ES-I3 (cell line): ENCODE measurements at regions not wholly inside any gene's neighbourhood (a gene's known extent, or its start where the extent isn't known, plus 50 kb on each side); places are given as distances from the start of the nearest gene placed in this dataset.
"Not testable (repeated sequence)": the region's sequence is repeated elsewhere in the genome, so short reads cannot be mapped to it uniquely, and the experiment has no call there.

Source experiments
- H3K36me3 ChIP-seq: 2 replicates; pipeline ENCODE4 v1.6.1; 2013; ENCODE audit warnings: mild to moderate bottlenecking, low read length, control low read depth, moderate library complexity; ENCODE audit not compliant: insufficient read depth
- H3K4me1 ChIP-seq: 2 replicates; pipeline ENCODE4 v1.6.1; 2013; ENCODE audit warnings: mild to moderate bottlenecking, control low read depth, low read length; ENCODE audit not compliant: insufficient read depth
- H3K9ac ChIP-seq: 2 replicates; pipeline ENCODE4 v1.6.1; 2013; ENCODE audit warnings: low read depth, mild to moderate bottlenecking, low read length, moderate library complexity
- H3K9me3 ChIP-seq: 2 replicates; pipeline ENCODE4 v1.6.1; 2013; ENCODE audit warnings: mild to moderate bottlenecking, low read length, moderate library complexity; ENCODE audit not compliant: control insufficient read depth, insufficient read depth

DNA sequence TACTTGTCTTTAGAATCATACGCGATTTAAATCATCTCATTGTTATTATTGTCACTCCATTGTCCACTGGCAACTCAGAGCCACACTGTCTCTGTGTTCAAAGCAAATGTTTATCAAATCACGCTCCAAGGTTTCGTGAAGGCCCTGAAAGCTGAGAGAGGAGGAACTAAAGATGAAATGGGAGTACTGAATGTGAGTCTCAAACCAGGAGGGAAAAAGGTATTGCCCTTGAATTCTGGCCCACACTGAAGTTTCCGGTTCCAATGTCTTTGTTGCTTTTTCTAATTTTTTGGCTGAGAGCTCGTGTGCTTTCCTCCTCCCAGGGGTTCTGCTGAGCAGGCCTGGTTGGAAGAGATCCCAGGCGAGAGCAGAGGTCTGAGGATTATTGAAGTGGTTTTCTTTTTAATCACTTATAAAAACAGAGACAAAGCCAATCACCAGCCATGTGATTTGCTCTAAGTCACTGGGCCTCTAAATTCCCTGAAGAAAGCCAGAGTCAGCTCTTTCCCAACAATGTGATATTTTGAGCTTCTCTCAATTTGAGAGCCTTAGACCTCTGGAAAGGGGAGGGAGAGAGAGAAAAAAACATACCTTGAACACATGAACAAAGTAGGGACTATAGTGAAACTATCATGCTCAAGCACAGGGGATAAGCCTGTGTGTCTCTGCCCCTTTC, 420.8 kb upstream of the GRAMD2B start:
- Histone ChIP-seq H3K9ac (no peak overlapping the region), H3K9me3 (no peaks in the 10 kb centered on the region), H3K36me3 (no peaks in the 10 kb centered on the region), H3K4me1 (no peaks in the 10 kb centered on the region)

DNA sequence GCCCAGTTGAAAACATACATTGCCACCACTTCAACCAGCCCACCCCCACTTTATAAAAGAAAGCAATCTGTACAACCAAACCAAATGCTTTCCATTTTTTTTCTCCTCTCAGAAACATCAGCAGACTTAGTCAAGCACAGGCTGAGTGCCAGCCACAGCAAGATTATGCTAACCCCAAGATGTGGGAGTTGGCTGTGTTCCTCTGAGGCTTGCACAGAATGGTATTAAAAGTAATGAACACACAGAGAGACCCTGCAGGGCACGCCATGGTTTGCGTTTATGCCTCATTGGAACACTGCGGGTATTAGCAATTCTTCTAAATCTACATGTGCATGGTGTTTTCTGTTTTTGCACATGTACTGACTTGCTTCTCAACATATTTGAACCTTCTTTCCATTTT, 419.9 kb upstream of the GRAMD2B start:
- Histone ChIP-seq H3K9me3 (no peaks in the 10 kb centered on the region), H3K4me1 (no peaks in the 10 kb centered on the region), H3K36me3 (no peaks in the 10 kb centered on the region), H3K9ac (no peak overlapping the region)

DNA sequence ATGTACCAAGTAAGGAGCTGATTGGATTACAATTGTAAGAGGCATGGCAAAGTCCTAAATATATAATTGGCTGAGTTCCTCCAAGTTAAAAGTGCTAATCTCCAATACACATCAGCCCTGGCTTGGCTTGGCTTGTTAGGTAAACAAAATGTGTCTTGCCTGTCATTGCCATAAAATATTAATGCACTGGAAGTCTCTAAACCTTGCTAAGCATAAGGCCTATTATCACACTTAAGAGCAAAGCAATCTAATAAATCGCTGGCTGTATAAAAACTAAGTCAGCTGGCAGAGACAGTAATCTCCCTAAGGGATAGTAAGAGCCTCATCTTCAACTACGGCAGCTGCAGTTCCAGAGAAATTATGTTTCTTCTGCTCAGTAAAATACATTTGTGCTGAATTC, 418.6 kb upstream of the GRAMD2B start:
- H3K4me1 ChIP-seq = peaks cover 10% of the 10 kb centered on the region
- no peaks in the 10 kb centered on the region for H3K9me3 ChIP-seq
- H3K36me3 ChIP-seq = no peaks in the 10 kb centered on the region
- H3K9ac ChIP-seq = no peak overlapping the region

GRCh38 chr5:126007841-126008240, 415.4 kb upstream of the GRAMD2B start:
- H3K4me1 ChIP-seq = peaks cover 12% of the 10 kb centered on the region
- H3K36me3 ChIP-seq = no peaks in the 10 kb centered on the region
- no peak overlapping the region for H3K9ac ChIP-seq
- H3K9me3 ChIP-seq = no peaks in the 10 kb centered on the region

DNA sequence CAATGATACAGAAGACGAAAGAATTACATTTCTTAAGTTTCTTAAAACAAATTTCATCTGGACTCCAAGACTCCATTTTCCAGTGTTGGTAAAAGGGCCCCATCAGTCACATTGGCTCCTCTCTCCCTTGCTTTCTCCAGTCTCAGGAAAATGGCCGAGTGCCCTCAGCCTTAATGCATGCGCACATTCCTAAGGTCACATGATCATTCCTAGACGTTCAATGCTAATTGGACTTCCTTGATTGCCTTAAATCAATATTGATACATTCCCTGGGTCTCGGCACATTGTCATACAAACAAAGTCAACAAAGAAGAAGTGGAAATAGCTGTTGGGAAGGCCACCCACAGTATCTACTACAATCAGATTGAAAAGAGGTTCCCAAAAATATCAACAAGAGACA, 413.6 kb upstream of the GRAMD2B start:
- Histone ChIP-seq H3K36me3 (no peaks in the 10 kb centered on the region), H3K9ac (no peak overlapping the region), H3K4me1 (peaks cover 24% of the 10 kb centered on the region), H3K9me3 (no peaks in the 10 kb centered on the region)

DNA sequence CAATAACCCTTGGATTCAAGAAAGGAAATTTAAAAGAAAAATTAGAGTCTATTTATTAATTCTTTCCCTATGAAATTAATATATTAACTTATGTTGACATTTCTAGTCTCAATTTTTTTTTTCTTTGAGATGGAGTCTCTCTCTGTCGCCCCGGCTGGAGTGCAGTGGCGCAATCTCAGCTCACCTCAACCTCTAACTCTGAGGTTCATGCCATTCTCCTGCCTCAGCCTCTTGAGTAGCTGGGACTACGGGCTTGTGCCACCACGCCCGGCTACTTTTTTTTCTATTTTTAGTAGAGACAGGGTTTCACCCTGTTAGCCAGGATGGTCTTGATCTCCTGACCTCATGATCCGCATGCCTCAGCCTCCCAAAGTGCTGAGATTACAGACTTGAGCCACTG, 411.7 kb upstream of the GRAMD2B start:
- H3K9me3 ChIP-seq, H3K9ac ChIP-seq, H3K36me3 ChIP-seq: not testable (repeated sequence)
- peaks cover 32% of the 10 kb centered on the region for H3K4me1 ChIP-seq

DNA sequence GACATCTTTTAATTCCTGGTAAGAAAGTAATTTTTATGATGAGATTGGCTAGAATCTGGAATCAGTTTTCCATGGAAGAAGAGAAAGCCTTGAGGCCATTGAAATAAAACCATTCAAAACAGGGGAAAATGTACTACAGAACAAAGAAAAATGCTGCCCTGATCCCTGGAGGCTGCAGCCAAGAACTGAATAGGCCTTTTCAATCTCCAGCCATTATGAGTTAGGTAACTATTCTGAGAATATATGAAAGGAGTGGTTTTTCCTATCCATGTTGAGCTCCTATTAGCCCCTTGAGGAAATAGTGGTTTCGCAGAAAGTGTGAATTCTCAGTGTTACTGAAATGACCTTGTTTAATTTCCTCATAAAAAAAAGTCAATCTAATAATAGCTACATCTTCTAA, 408.5 kb upstream of the GRAMD2B start:
- Histone ChIP-seq H3K9me3 (no peaks in the 10 kb centered on the region), H3K9ac (no peak overlapping the region), H3K36me3 (no peaks in the 10 kb centered on the region), H3K4me1 (peaks cover 28% of the 10 kb centered on the region; the same call in 1 of the 2 replicates)

GRCh38 chr5:126015235-126016181, 407.7 kb upstream of the GRAMD2B start:
- Histone ChIP-seq H3K4me1 (peaks cover 30% of the 10 kb centered on the region; the same call in 1 of the 2 replicates), H3K9ac (no peak overlapping the region), H3K36me3 (no peaks in the 10 kb centered on the region), H3K9me3 (no peaks in the 10 kb centered on the region)

GRCh38 chr5:126016256-126016655, 407.0 kb upstream of the GRAMD2B start:
- Histone ChIP-seq H3K4me1 (peaks cover 30% of the 10 kb centered on the region; the same call in 1 of the 2 replicates), H3K9ac (no peak overlapping the region), H3K36me3 (no peaks in the 10 kb centered on the region), H3K9me3 (no peaks in the 10 kb centered on the region)

GRCh38 chr5:126017096-126017495, 406.1 kb upstream of the GRAMD2B start:
- no peaks in the 10 kb centered on the region for H3K36me3 ChIP-seq
- no peaks in the 10 kb centered on the region for H3K9me3 ChIP-seq
- no peak overlapping the region for H3K9ac ChIP-seq
- peaks cover 30% of the 10 kb centered on the region; the same call in 1 of the 2 replicates for H3K4me1 ChIP-seq

DNA sequence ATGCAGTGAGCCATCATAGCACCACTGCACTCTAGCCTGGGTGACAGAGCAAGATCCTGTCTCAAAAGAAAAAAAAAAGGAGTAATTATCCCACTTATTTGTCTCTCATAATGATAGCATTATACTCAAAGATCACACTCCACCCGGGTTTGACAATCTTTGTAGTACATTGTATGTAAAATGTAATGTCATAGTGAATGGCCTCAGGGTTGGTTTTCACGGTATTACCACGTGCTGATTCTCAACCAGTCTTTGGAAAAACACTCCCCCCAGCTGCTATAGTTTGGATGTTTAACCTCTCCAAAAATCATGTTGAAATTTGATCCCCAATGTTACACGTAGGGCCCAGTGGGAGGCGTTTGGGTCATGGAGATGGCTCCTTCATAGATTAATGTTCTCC, 402.4 kb upstream of the GRAMD2B start:
- no peaks in the 10 kb centered on the region for H3K9me3 ChIP-seq
- H3K4me1 ChIP-seq = peaks cover 9% of the 10 kb centered on the region; the same call in 1 of the 2 replicates
- no peaks in the 10 kb centered on the region for H3K36me3 ChIP-seq
- H3K9ac ChIP-seq = no peak overlapping the region

DNA sequence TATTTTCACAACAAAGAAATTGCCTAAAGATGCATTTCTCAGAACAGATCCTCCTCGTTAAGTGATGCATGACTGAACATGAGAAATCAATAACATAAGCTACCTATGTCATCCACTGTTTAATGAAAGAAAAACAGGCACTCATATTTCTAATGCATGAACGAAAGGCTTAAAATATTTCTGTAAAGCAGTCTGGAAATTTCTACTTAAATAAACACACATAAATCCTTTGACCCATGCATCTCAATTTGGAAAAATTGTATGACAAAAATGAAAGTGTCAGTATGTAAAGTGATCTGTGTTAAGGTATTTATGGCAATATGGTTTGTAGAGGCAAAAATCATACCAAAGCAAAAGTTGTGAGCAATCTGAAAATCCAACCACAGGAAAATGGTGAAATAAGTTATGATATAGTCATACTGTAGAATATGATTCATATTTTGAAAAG, 399.2 kb upstream of the GRAMD2B start:
- peaks cover 6% of the 10 kb centered on the region; the same call in 1 of the 2 replicates for H3K4me1 ChIP-seq

DNA sequence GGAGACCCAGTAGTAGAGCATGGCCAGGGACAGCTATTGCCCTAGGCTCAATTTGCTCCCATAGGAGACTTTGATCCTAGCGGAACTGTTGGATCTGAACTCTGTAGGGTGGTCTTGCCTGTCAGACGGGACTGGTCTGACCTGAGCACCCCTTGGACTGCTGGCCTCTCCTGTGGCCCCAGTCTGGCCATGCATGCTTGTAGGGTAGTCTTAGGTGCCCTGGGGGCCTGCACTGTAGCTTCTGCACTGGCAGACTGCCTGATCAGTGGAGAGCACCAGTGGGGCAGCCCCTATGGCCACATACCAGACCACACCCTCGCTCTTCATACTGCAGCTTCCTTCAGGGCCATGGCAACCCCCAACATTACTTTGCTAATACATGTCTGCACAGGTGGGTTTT, 396.1 kb upstream of the GRAMD2B start:
- no peaks in the 10 kb centered on the region for H3K36me3 ChIP-seq
- H3K9ac ChIP-seq = no peak overlapping the region
- no peaks in the 10 kb centered on the region; the same call in 1 of the 2 replicates for H3K9me3 ChIP-seq
- no peaks in the 10 kb centered on the region for H3K4me1 ChIP-seq

More for the DNA sequence above, 399.2 kb upstream of the GRAMD2B start:
- Histone ChIP-seq H3K36me3 (no peaks in the 10 kb centered on the region), H3K9me3 (no peaks in the 10 kb centered on the region; the same call in 1 of the 2 replicates), H3K9ac (no peak overlapping the region)

DNA sequence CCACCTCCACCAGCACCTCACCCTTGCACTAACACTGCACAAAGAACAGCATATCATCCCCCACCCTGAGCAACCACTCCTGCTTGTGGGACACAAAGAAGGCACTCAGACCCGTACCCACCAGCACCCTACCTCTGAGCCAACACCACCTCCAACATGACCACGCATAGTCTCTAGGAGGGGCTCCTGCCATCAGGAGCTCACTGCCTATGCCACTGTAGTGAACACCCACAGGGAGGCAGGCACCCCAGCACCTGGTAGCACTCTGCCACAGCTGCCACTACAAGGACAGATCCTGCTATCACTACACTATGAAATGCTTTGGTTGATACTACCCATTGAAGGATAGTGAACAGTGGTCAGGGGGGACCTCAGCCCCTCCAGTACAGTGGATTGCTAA, 395.6 kb upstream of the GRAMD2B start:
- no peaks in the 10 kb centered on the region for H3K4me1 ChIP-seq
- no peak overlapping the region for H3K9ac ChIP-seq
- H3K36me3 ChIP-seq = no peaks in the 10 kb centered on the region
- no peaks in the 10 kb centered on the region; the same call in 1 of the 2 replicates for H3K9me3 ChIP-seq
